Naive B cell (primary cell): ENCODE measurements at regions not wholly inside any gene's neighbourhood (a gene's known extent, or its start where the extent isn't known, plus 50 kb on each side); places are given as distances from the start of the nearest gene placed in this dataset.

Experiments
- ATAC-seq, 2 donors: fragments of 150-1000 bp; cut with Tn5 transposase; 2 replicates each; pipeline ENCODE4 v1.10.0; 2021; ENCODE audit warnings: low read depth in 2 of 2, mild to moderate bottlenecking in 2 of 2, moderate library complexity in 2 of 2
- DNase-seq: peaks from one replicate; pipeline ENCODE4 v3.0.0; 2022
- H3K27ac Mint-ChIP-seq, 6 donors: one replicate each; pipeline ENCODE4 v1.8.0; 2020 to 2022; ENCODE audit warnings: mild to moderate bottlenecking in 6 of 6, mixed read lengths in 6 of 6, moderate library complexity in 5 of 6, inconsistent platforms in 2 of 6
- H3K27me3 Mint-ChIP-seq, 3 donors: one replicate each; pipeline ENCODE4 v1.8.0; 2021 to 2022; ENCODE audit warnings: mixed read lengths in 3 of 3, mild to moderate bottlenecking in 1 of 3
- H3K36me3 Mint-ChIP-seq, 2 donors: one replicate each; pipeline ENCODE4 v1.8.0; 2020 to 2022; ENCODE audit warnings: mixed read lengths in 2 of 2, inconsistent platforms in 1 of 2, mild to moderate bottlenecking in 1 of 2
- H3K4me1 Mint-ChIP-seq, 3 donors: one replicate each; pipeline ENCODE4 v1.8.0; 2020 to 2022; ENCODE audit warnings: mixed read lengths in 3 of 3, inconsistent platforms in 1 of 3, mild to moderate bottlenecking in 1 of 3, moderate library complexity in 1 of 3
- H3K4me3 Mint-ChIP-seq, 8 donors: one replicate each; pipeline ENCODE4 v1.8.0; 2020 to 2022; ENCODE audit warnings: mild to moderate bottlenecking in 8 of 8, mixed read lengths in 8 of 8, moderate library complexity in 8 of 8, inconsistent platforms in 2 of 8
- H3K9me3 Mint-ChIP-seq, 7 donors: one replicate each; pipeline ENCODE4 v1.8.0; 2020 to 2022; ENCODE audit warnings: mixed read lengths in 7 of 7, mild to moderate bottlenecking in 5 of 7, inconsistent platforms in 2 of 7, moderate library complexity in 1 of 7

- ATAC-seq (no peak), DNase-seq (no peak)
- Mint-ChIP-seq H3K27ac (no peak overlapping the region), H3K4me3 (no peak overlapping the region), H3K36me3 (no peaks in the 10 kb centered on the region), H3K9me3 (peaks cover 0 to 4% (median 0%) of the 10 kb centered on the region in 7 donors), H3K4me1 (no peaks in the 10 kb centered on the region), H3K27me3 (peaks cover 22 to 32% (median 31%) of the 10 kb centered on the region in 3 donors)
Measured at GRCh38 chr15:93330912-93331544, 242.0 kb upstream of the RGMA start.

- peaks cover 8 to 26% (median 9%) of the 10 kb centered on the region in 3 donors for H3K27me3 Mint-ChIP-seq
- H3K27ac Mint-ChIP-seq: no peak overlapping the region
- DNase-seq: no peak
- no peak for ATAC-seq
- no peaks in the 10 kb centered on the region for H3K36me3 Mint-ChIP-seq
- H3K4me1 Mint-ChIP-seq: no peaks in the 10 kb centered on the region
- H3K9me3 Mint-ChIP-seq: peaks cover 0 to 7% (median 0%) of the 10 kb centered on the region in 7 donors
- no peak overlapping the region for H3K4me3 Mint-ChIP-seq
Measured at GRCh38 chr15:93327364-93327763, 238.4 kb upstream of the RGMA start.

GRCh38 chr15:93324186-93324975 lies 235.4 kb upstream of the RGMA start:
- no peaks in the 10 kb centered on the region for H3K36me3 Mint-ChIP-seq
- H3K4me3 Mint-ChIP-seq: no peak overlapping the region
- DNase-seq (no peak), ATAC-seq (no peak)
- H3K9me3 Mint-ChIP-seq: peaks cover 0 to 7% (median 0%) of the 10 kb centered on the region in 7 donors
- no peak overlapping the region for H3K27ac Mint-ChIP-seq
- H3K27me3 Mint-ChIP-seq: peaks cover 0 to 11% (median 4%) of the 10 kb centered on the region in 3 donors
- no peaks in the 10 kb centered on the region for H3K4me1 Mint-ChIP-seq

- peaks cover 0 to 7% (median 0%) of the 10 kb centered on the region in 7 donors for H3K9me3 Mint-ChIP-seq
- H3K27me3 Mint-ChIP-seq: peaks cover 2 to 4% (median 4%) of the 10 kb centered on the region in 3 donors
- no peak overlapping the region for H3K4me3 Mint-ChIP-seq
- no peaks in the 10 kb centered on the region for H3K4me1 Mint-ChIP-seq
- DNase-seq: no peak
- ATAC-seq: no peak
- H3K27ac Mint-ChIP-seq: no peak overlapping the region
- H3K36me3 Mint-ChIP-seq: no peaks in the 10 kb centered on the region
Measured at GRCh38 chr15:93321881-93322282, 232.9 kb upstream of the RGMA start.

GRCh38 chr15:93319121-93319814 lies 230.3 kb upstream of the RGMA start:
- peak overlapping the region in 1 of 8 donors; percentile 38 for H3K4me3 Mint-ChIP-seq
- H3K27ac Mint-ChIP-seq: no peak overlapping the region
- H3K27me3 Mint-ChIP-seq: peaks cover 4 to 14% (median 14%) of the 10 kb centered on the region in 3 donors
- H3K36me3 Mint-ChIP-seq: no peaks in the 10 kb centered on the region
- no peak for DNase-seq
- peaks cover 0 to 7% (median 0%) of the 10 kb centered on the region in 7 donors for H3K9me3 Mint-ChIP-seq
- no peak for ATAC-seq
- no peaks in the 10 kb centered on the region for H3K4me1 Mint-ChIP-seq

- H3K4me1 Mint-ChIP-seq: no peaks in the 10 kb centered on the region
- H3K4me3 Mint-ChIP-seq: no peak overlapping the region
- no peak for ATAC-seq
- H3K36me3 Mint-ChIP-seq: no peaks in the 10 kb centered on the region
- no peak for DNase-seq
- H3K9me3 Mint-ChIP-seq: peaks cover 0 to 3% (median 0%) of the 10 kb centered on the region in 7 donors
- H3K27ac Mint-ChIP-seq: no peak overlapping the region
- peaks cover 0 to 25% (median 14%) of the 10 kb centered on the region in 3 donors for H3K27me3 Mint-ChIP-seq
Measured at GRCh38 chr15:93317772-93318171, 228.8 kb upstream of the RGMA start.

- Mint-ChIP-seq H3K27ac (no peak overlapping the region), H3K27me3 (peaks cover 0 to 25% (median 14%) of the 10 kb centered on the region in 3 donors)
Measured at GRCh38 chr15:93314245-93314644, 225.2 kb upstream of the RGMA start.

GRCh38 chr15:93312891-93313486 lies 224.0 kb upstream of the RGMA start:
- Mint-ChIP-seq H3K27me3 (peaks cover 0 to 25% (median 14%) of the 10 kb centered on the region in 3 donors), H3K27ac (no peak overlapping the region), H3K4me3 (no peak overlapping the region), H3K9me3 (peaks cover 0 to 5% (median 0%) of the 10 kb centered on the region in 7 donors), H3K4me1 (no peaks in the 10 kb centered on the region), H3K36me3 (no peaks in the 10 kb centered on the region)
- ATAC-seq: no peak
- DNase-seq: no peak

More at GRCh38 chr15:93314245-93314644, 225.2 kb upstream of the RGMA start:
- no peak for ATAC-seq
- Mint-ChIP-seq H3K4me3 (no peak overlapping the region), H3K4me1 (no peaks in the 10 kb centered on the region), H3K36me3 (no peaks in the 10 kb centered on the region), H3K9me3 (peaks cover 0 to 5% (median 0%) of the 10 kb centered on the region in 7 donors)
- no peak for DNase-seq

- ATAC-seq (no peak), DNase-seq (no peak)
- Mint-ChIP-seq H3K27ac (no peak overlapping the region), H3K9me3 (peaks cover 0 to 5% (median 0%) of the 10 kb centered on the region in 7 donors), H3K27me3 (peaks cover 0 to 20% (median 7%) of the 10 kb centered on the region in 3 donors), H3K36me3 (no peaks in the 10 kb centered on the region), H3K4me3 (no peak overlapping the region), H3K4me1 (no peaks in the 10 kb centered on the region)
Measured at GRCh38 chr15:93311620-93312019, 222.6 kb upstream of the RGMA start.

- no peak overlapping the region for H3K27ac Mint-ChIP-seq
- peaks cover 0 to 9% (median 1%) of the 10 kb centered on the region in 7 donors for H3K9me3 Mint-ChIP-seq
- no peaks in the 10 kb centered on the region for H3K4me1 Mint-ChIP-seq
- DNase-seq (no peak), ATAC-seq (no peak)
- H3K36me3 Mint-ChIP-seq: no peaks in the 10 kb centered on the region
- no peaks in the 10 kb centered on the region for H3K27me3 Mint-ChIP-seq
- no peak overlapping the region for H3K4me3 Mint-ChIP-seq
Measured at GRCh38 chr15:93308026-93308690, 219.1 kb upstream of the RGMA start.

- Mint-ChIP-seq H3K4me3 (no peak overlapping the region), H3K4me1 (no peaks in the 10 kb centered on the region), H3K9me3 (peaks cover 0 to 9% (median 1%) of the 10 kb centered on the region in 7 donors), H3K27me3 (no peaks in the 10 kb centered on the region), H3K27ac (no peak overlapping the region), H3K36me3 (no peaks in the 10 kb centered on the region)
- ATAC-seq (no peak), DNase-seq (no peak)
Measured at GRCh38 chr15:93307513-93307912, 218.5 kb upstream of the RGMA start.

GRCh38 chr15:93305306-93305705 lies 216.3 kb upstream of the RGMA start:
- Mint-ChIP-seq H3K9me3 (peaks cover 0 to 10% (median 1%) of the 10 kb centered on the region in 7 donors), H3K27ac (no peak overlapping the region), H3K36me3 (no peaks in the 10 kb centered on the region), H3K27me3 (no peaks in the 10 kb centered on the region), H3K4me1 (no peaks in the 10 kb centered on the region), H3K4me3 (no peak overlapping the region)
- no peak for DNase-seq
- ATAC-seq: no peak
